GM10248 (cell line): ENCODE measurements at regions not wholly inside any gene's neighbourhood (a gene's known extent, or its start where the extent isn't known, plus 50 kb on each side); places are given as distances from the start of the nearest gene placed in this dataset.

Experiments
- CTCF ChIA-PET: fragments of 300-600 bp; sonication (Branson Sonifier 250); formaldehyde crosslinking; extraction: SDS; loops from one replicate; lab custom pipeline; 2021; ENCODE audit warnings: antibody characterized with exemption; lab: Yijun Ruan, JAX
- POLR2A ChIA-PET: fragments of 350-650 bp; sonication (Branson Sonifier 250); formaldehyde crosslinking; extraction: SDS; loops from one replicate; lab custom pipeline; 2020; ENCODE audit warnings: antibody characterized with exemption; lab: Yijun Ruan, JAX
- DNase-seq: peaks from one replicate; pipeline ENCODE4 v3.0.0; 2012; ENCODE audit errors: extremely low spot score
- TF ChIP-seq, protein P1 (sequence below): IDR thresholded peaks from 2 replicates; pipeline ENCODE4 v1.5.1; 2012; ENCODE audit warnings: mild to moderate bottlenecking, low read depth; ENCODE audit errors: extremely low read depth, missing control alignments, control extremely low read depth

DNA sequence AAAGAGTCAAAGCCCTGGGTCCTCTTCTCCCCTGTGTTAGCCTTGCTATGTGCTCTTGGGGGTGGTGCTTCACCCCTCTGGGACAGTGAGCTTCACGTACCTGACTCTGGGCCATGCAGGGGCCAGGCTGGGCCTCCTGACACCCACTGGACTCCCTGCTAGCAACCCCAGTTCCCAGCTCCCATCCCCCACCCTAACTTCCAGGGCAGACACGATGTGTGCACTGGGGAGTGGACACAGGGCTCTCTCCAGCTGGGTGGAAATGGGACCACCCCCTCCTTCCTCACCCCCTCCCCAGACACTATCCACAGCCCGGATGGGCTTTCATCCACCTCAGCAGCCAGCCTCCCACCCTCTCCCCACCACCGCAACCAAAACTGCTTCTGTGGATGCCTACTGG is 113.0 kb upstream of the ZNF479 start:
- no peak for DNase-seq
- CTCF ChIA-PET: no interaction called here
- POLR2A ChIA-PET: no interaction called here
- TF ChIP-seq, protein P1, sequence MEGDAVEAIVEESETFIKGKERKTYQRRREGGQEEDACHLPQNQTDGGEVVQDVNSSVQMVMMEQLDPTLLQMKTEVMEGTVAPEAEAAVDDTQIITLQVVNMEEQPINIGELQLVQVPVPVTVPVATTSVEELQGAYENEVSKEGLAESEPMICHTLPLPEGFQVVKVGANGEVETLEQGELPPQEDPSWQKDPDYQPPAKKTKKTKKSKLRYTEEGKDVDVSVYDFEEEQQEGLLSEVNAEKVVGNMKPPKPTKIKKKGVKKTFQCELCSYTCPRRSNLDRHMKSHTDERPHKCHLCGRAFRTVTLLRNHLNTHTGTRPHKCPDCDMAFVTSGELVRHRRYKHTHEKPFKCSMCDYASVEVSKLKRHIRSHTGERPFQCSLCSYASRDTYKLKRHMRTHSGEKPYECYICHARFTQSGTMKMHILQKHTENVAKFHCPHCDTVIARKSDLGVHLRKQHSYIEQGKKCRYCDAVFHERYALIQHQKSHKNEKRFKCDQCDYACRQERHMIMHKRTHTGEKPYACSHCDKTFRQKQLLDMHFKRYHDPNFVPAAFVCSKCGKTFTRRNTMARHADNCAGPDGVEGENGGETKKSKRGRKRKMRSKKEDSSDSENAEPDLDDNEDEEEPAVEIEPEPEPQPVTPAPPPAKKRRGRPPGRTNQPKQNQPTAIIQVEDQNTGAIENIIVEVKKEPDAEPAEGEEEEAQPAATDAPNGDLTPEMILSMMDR: no peak

DNA sequence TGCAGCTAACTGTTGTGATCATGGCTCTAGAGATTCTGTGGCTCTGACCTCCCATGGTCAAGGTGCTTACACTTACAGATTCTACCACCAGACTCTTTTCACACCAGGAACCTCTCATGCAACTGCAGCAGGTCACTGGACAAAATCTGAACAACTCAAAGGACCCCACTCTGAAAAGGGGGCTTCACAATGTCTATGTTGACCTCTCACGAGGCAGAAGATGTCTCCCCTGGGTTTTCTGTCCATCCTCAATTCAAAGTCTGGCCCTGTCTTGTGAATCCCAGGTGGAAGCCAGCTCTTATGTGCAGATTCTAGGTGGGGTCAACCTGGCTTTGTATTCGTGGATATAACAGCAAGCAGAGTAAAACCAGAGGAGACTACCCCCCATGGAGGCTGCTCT is 118.6 kb upstream of the ZNF479 start:
- TF ChIP-seq, protein P1: no peak
- POLR2A ChIA-PET: no interaction called here
- CTCF ChIA-PET: no interaction called here

DNA sequence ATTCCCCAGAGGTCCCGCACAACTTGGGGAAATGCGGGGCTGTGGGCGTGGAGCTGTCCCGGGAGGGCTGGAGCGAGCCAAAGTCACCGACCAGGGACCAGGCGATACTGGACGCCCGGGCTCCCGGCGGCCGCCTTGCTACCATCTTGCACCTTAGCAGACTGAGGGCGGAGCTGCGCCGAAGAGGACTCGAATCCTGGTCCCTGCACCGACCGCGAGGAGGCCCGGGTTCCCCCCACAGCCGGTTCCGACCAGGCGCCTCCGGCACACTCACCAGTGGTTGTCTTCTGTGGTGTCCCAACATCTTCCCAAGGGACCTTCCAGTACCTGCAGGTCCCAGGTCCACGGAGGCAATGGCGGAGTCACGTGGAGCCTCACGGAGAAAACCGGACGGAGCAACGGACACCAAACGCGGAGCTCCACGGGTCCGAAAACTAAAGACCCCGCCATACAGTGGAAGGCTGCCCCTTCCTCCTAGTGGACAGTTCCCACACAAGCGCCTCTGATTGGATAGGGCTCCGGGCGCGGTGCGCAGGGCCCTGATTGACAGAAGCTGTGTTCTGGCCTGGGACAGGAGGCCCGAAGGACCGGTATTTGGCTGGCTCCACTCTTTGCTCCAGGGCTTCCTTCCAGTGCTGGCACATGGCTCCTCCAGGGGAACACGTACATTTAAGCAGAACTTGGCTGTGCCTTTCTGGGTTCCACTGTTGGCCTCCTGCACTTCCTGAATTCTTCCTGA is 124.6 kb upstream of the ZNF479 start:
- DNase-seq: no peak
- TF ChIP-seq, protein P1: no peak
- ChIA-PET CTCF (interaction anchor here (1.0 kb wide), 1 partner anchor 29 kb away, joined by 4 read pairs; no protein-coding TSS in a partner anchor), POLR2A (no interaction called here)

More for the DNA sequence above, 118.6 kb upstream of the ZNF479 start:
- DNase-seq: no peak

DNA sequence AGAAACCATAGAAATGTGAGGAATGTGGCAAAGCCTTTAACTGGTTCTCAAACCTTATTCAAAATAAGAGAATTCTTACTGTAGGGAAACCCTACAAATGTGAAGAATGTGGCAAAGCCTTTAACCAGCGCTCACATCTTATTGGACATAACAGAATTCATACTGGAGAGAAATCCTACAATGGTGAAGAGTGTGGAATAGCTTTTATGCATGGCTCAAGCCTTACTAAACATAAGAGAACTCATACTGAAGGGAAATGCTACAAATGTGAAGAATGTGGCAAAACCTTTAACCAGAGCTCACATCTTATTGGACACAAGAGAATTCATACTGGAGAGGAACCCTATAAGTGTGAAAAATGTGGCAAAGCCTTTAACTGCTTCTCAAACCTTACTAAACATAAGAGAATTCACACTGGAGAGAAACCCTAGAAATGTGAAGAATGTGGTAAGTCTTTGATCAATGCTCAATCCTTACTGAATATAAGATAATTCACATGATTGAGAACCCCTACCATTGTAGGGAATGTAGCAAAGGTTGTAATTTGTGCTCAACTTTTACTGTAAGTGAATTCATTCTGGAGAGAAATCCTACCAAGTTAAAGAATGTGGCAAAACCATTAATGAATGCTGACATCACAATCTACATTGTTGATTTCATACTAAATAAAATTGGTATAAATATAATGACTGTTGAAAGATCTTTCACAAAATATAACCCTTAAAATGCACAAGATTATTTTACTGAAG is 142.5 kb upstream of the ZNF479 start:
- ChIA-PET POLR2A (no interaction called here), CTCF (no interaction called here)
- TF ChIP-seq, protein P1: no peak
- DNase-seq: no peak

DNA sequence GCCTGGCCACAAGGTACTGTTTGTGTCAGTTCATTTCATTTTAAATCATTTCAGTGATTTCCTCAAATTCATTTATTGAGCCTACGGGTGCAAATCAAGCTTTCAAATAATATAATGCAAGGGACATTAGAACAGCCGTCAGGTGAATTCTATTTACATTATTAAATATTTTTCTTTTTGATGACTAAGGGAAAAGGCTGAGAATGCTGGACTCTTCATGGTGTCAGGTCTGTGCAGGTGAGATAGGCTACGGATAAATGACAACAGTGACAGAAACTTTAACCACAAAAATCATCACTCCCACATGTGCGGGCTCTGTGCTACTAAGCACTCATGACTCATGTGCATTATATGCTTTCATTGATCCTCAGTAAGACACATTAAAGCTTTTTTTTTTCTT is 149.2 kb upstream of the ZNF716 start:
- CTCF ChIA-PET: interaction anchor here (0.9 to 1.4 kb wide), 2 partner anchors 8 to 17 kb away, joined by 3 read pairs; no protein-coding TSS in a partner anchor
- no peak for DNase-seq
- POLR2A ChIA-PET: no interaction called here

DNA sequence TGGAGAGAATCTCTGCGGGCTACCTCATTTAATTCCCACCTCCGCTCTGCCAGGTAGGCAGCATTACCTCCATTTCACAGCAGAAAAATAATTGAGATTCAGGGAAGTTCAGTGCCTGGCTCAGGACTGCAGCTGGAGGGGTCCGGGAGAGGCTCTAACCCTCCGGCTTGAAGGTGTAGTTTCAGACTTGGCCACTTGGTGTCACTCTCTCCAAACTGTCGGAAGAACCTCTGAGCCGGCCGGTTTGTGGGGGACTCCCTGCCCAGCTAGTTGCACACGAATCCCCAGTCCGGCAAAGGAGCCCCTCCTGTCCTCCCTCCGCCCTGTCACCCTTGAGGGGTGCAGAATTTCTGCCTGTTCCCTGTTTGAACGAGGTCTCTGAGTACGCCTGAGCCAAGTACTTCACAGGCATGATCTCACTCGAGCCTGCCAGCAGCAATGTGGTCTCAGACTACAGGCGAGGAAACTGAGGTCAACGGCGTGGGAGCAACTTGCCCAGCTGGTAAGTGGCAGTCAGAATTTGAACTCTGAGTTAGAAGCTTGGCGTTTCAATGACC is 144.7 kb upstream of the ZNF716 start:
- ChIA-PET CTCF (no interaction called here), POLR2A (no interaction called here)
- DNase-seq: no peak
- TF ChIP-seq, protein P1: no peak

More for the DNA sequence above, 149.2 kb upstream of the ZNF716 start:
- TF ChIP-seq, protein P1: no peak
